Body of pancreas (tissue), 4 donors: ENCODE measurements at regions not wholly inside any gene's neighbourhood (a gene's known extent, or its start where the extent isn't known, plus 50 kb on each side); places are given as distances from the start of the nearest gene placed in this dataset.

Experiments used
- ATAC-seq: fragments of 150-250 bp; one replicate; pipeline ENCODE4 v1.9.1; 2016
- DNase-seq, 4 donors: peaks; one replicate each; pipeline ENCODE4 v3.0.0-alpha.2; 2019
- H3K27ac ChIP-seq, 4 donors: fragments of 200-600 bp; sonication (generic); 1 replicate in 3 of 4; 2 replicates in 1 of 4; pipeline versions ENCODE4 v1.5.1 to v1.6.1; 2016 to 2019; ENCODE audit warnings: mild to moderate bottlenecking in 1 of 4, mixed read lengths in 1 of 4, moderate library complexity in 1 of 4
- H3K27me3 ChIP-seq, 2 donors: fragments of 200-600 bp; sonication (generic); one replicate each; pipeline ENCODE4 v1.6.0; 2016; ENCODE audit warnings: mild to moderate bottlenecking in 1 of 2
- H3K36me3 ChIP-seq, 2 donors: fragments of 200-600 bp; sonication (generic); replicated peaks in 1 of 2; 2 replicates each; pipeline ENCODE4 v1.5.1; 2016; ENCODE audit warnings: low read depth in 2 of 2; ENCODE audit not compliant: insufficient read depth in 1 of 2
- H3K4me1 ChIP-seq: fragments of 200-600 bp; sonication (generic); one replicate; pipeline ENCODE4 v1.6.0; 2016
- H3K4me3 ChIP-seq, 2 donors: fragments of 200-600 bp; sonication (generic); 1 replicate in 1 of 2; 2 replicates in 1 of 2; pipeline ENCODE4 v1.5.1; 2016 to 2019
- H3K9me3 ChIP-seq, 3 donors: fragments of 200-600 bp; sonication (generic); 1 replicate in 2 of 3; 2 replicates in 1 of 3; pipeline ENCODE4 v1.5.1; 2016
- POLR2A ChIP-seq, 3 donors: fragments of 450-650 bp; IDR thresholded peaks; one replicate each; pipeline ENCODE4 v1.6.1; 2016; ENCODE audit warnings: antibody characterized with exemption in 3 of 3, mild to moderate bottlenecking in 2 of 3
- WGBS, 2 donors: methylation state at CpG; one replicate each; pipeline ENCODE4 v1.1.5; 2017; 5-methylcytosine and 5-hydroxymethylcytosine counted together
- intact Hi-C: fragments of 100-400 bp; cut with DNase I; formaldehyde crosslinking; loops from one replicate; pipeline ENCODE4 v1.15.1; 2023
- TF ChIP-seq, protein P1 (sequence below), 7 experiments: fragments of 450-650 bp in 4 of 7; fragments of 200-600 bp in 3 of 7; sonication (generic) in 3 of 7; IDR thresholded peaks; one replicate each; pipeline ENCODE4 v1.5.1; 2016 to 2019; ENCODE audit warnings: antibody characterized with exemption in 7 of 7

DNA sequence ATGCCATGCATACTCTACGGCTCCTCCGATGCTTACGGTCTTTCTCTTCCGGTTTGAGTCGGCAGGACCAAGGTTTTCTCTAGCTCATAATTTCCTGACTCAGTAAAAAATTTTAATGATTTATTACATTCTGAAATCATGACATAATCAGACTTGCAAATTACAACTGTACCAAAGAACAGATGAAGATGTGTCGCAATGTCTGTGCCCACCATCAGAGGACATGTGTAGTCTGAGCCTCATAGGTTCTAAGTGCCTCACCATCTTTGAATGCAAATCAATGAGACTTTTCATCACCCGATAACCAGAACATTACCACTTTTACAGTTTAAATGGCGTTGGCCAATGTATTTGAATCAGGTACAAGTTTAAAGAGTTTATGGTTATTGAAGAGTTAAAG is 213.1 kb downstream of the NHLRC3 start:
- Histone ChIP-seq H3K9me3 (no peaks in the 10 kb centered on the region), H3K27ac (no peak overlapping the region), H3K27me3 (no peaks in the 10 kb centered on the region), H3K4me1 (no peaks in the 10 kb centered on the region), H3K4me3 (no peak overlapping the region), H3K36me3 (no peaks in the 10 kb centered on the region)
- ATAC-seq (no peak), DNase-seq (no peak)
- intact Hi-C loops, result no loop called here
- no peak for TF ChIP-seq POLR2A (IDR thresholded peaks at IDR 0.05)
- TF ChIP-seq, protein P1, sequence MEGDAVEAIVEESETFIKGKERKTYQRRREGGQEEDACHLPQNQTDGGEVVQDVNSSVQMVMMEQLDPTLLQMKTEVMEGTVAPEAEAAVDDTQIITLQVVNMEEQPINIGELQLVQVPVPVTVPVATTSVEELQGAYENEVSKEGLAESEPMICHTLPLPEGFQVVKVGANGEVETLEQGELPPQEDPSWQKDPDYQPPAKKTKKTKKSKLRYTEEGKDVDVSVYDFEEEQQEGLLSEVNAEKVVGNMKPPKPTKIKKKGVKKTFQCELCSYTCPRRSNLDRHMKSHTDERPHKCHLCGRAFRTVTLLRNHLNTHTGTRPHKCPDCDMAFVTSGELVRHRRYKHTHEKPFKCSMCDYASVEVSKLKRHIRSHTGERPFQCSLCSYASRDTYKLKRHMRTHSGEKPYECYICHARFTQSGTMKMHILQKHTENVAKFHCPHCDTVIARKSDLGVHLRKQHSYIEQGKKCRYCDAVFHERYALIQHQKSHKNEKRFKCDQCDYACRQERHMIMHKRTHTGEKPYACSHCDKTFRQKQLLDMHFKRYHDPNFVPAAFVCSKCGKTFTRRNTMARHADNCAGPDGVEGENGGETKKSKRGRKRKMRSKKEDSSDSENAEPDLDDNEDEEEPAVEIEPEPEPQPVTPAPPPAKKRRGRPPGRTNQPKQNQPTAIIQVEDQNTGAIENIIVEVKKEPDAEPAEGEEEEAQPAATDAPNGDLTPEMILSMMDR (IDR thresholded peaks at IDR 0.05), result no peak
- WGBS, 2 donors, result 88 to 93% methylated on average over 8 of the region's 8 CpGs

DNA sequence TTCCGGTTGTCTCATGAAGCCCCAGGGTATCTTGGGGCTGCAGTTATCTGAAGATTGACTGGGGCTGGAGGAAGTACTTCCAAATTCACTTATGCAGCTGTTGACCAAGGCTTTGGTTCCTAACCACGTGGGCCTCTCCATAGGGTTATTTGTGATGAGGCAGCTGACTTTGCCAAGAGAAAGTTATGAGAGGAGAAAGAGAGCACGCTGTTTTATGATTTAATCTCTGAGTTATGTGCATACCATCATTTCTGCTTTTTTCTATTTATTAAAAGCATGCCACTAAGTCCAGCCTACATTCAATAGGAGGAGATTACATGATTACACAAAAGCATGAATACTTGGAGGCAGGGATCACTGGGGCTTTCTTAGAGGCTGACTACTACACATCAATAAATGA is 215.5 kb downstream of the NHLRC3 start:
- H3K27me3 ChIP-seq, result no peaks in the 10 kb centered on the region
- DNase-seq (no peak), ATAC-seq (no peak)
- TF ChIP-seq POLR2A (IDR thresholded peaks at IDR 0.05), result no peak
- TF ChIP-seq, protein P1 (IDR thresholded peaks at IDR 0.05), result no peak
- WGBS, 2 donors, result 45 to 49% methylated on average over 3 of the region's 3 CpGs
- no peaks in the 10 kb centered on the region for H3K4me1 ChIP-seq
- intact Hi-C loops, result no loop called here
- no peaks in the 10 kb centered on the region for H3K9me3 ChIP-seq
- H3K36me3 ChIP-seq, result no peaks in the 10 kb centered on the region
- H3K27ac ChIP-seq, result no peak overlapping the region
- no peak overlapping the region for H3K4me3 ChIP-seq

DNA sequence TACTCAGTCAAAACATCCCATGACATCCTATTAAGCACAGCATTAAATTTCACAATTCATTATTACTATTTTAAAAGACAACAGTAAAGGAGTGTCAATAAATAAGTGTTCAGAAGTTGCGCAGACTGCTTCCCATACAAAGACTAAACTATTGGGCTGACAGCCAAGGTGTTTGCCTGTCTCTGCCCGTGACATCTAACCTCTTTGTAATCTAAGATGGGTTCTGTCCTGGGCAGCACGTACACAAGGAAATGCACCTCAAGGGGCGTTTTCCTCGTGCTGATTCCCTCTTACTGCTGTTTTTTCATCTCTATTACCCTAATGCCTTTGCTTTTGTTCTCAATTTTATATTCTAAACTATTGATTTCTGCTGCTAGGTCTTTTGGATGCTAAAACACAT is 216.3 kb downstream of the NHLRC3 start:
- H3K36me3 ChIP-seq, result no peaks in the 10 kb centered on the region
- no peak for ATAC-seq
- H3K9me3 ChIP-seq, result no peaks in the 10 kb centered on the region
- no peaks in the 10 kb centered on the region for H3K27me3 ChIP-seq
- H3K4me3 ChIP-seq, result no peak overlapping the region
- H3K27ac ChIP-seq, result no peak overlapping the region
- intact Hi-C loops, result no loop called here
- TF ChIP-seq, protein P1 (IDR thresholded peaks at IDR 0.05), result no peak
- no peak for TF ChIP-seq POLR2A (IDR thresholded peaks at IDR 0.05)
- WGBS, 2 donors, result 48 to 56% methylated on average over 5 of the region's 5 CpGs
- no peaks in the 10 kb centered on the region for H3K4me1 ChIP-seq
- no peak for DNase-seq

DNA sequence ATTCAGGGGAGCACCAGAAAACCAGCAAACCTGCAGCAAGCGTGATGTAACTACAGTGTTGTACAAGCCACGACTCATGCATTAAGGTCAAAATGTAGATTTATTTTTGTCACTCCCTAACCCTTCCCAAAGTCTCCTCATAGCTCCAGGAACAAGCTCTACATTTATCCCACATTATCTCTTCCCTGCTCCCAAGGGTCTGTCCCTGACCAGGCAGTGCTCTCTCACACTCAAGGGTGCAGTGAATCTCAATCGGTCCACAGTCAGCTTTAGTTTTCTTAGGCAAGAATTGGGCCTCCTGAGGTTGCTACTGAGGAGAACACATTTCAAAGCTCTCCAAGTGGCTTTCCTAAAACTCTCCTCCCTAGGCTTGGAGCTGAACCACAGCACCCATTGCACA is 219.4 kb downstream of the NHLRC3 start:
- no peak for DNase-seq
- no peak overlapping the region for H3K27ac ChIP-seq
- no peak overlapping the region for H3K4me3 ChIP-seq
- intact Hi-C loops, result no loop called here
- no peak for ATAC-seq
- H3K27me3 ChIP-seq, result no peaks in the 10 kb centered on the region
- H3K36me3 ChIP-seq, result no peaks in the 10 kb centered on the region
- TF ChIP-seq, protein P1 (IDR thresholded peaks at IDR 0.05), result no peak
- no peak for TF ChIP-seq POLR2A (IDR thresholded peaks at IDR 0.05)
- H3K9me3 ChIP-seq, result no peaks in the 10 kb centered on the region
- no peaks in the 10 kb centered on the region for H3K4me1 ChIP-seq
- 76 to 88% methylated on average over 3 of the region's 3 CpGs for WGBS, 2 donors

DNA sequence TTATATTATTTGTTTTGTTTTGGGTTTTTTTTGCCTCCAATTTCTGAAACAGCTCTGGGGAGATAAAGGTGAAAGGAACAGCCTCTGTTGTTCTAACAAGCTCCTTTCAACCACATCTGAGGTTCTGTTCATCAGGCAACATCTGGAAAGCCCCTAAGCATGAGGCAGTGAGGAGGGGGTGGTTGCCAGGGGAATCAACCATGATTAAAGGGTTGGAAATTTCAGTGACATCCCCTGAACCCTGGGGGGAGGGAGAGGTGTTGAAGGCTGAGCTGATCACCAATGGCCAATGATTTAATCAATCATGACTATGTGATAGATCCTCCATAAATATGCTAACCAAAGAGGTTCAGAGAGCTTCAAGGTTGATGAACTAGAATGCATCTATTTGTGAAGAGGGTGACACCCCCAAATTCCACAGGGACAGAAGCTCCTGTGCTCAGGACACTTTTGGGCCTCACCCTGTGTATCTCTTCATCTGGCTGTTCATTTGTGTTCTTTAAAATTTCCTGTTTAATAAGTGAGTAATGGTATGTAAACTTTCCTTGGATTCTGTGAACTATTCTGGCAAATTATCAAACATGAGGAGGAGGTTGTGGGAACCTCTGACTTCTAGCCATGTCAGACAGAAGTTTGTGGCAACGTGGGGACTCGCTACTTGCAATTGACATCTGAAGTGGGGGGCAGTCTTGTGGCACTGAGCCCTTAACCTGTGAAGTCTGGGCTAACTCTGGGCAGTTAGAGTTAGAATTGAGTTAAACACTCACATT is 221.3 kb downstream of the NHLRC3 start:
- WGBS, 2 donors, result 33 to 38% methylated on average over 2 of the region's 2 CpGs

More for the DNA sequence above, 221.3 kb downstream of the NHLRC3 start:
- no peaks in the 10 kb centered on the region for H3K4me1 ChIP-seq
- intact Hi-C loops, result no loop called here
- no peaks in the 10 kb centered on the region for H3K27me3 ChIP-seq
- DNase-seq (no peak), ATAC-seq (no peak)
- H3K27ac ChIP-seq, result no peak overlapping the region
- no peaks in the 10 kb centered on the region for H3K9me3 ChIP-seq
- H3K36me3 ChIP-seq, result no peaks in the 10 kb centered on the region
- no peak overlapping the region for H3K4me3 ChIP-seq
- TF ChIP-seq, protein P1 (IDR thresholded peaks at IDR 0.05), result no peak
- no peak for TF ChIP-seq POLR2A (IDR thresholded peaks at IDR 0.05)
